Fibroblast of lung (primary cell): ENCODE measurements at regions not wholly inside any gene's neighbourhood (a gene's known extent, or its start where the extent isn't known, plus 50 kb on each side); places are given as distances from the start of the nearest gene placed in this dataset.

Experiments used
- DNase-seq, 2 donors: peaks; one replicate each; pipeline versions ENCODE4 v3.0.0 to v3.0.0-alpha.2; 2010; ENCODE audit warnings: low read depth in 2 of 2
- H2AFZ ChIP-seq: 2 replicates; pipeline ENCODE4 v1.5.1; 2012; ENCODE audit warnings: low read length, control low read depth, inconsistent platforms
- H3K27ac ChIP-seq: 2 replicates; pipeline ENCODE4 v1.5.1; 2011; ENCODE audit warnings: low read length, control low read depth; ENCODE audit not compliant: insufficient read depth
- H3K27me3 ChIP-seq: 2 replicates; pipeline ENCODE4 v1.5.1; 2011; ENCODE audit warnings: mild to moderate bottlenecking, low read length; ENCODE audit not compliant: control insufficient read depth, insufficient read depth
- H3K36me3 ChIP-seq: 2 replicates; pipeline ENCODE4 v1.5.1; 2011; ENCODE audit warnings: low read length; ENCODE audit not compliant: control insufficient read depth, insufficient read depth
- H3K4me1 ChIP-seq: 2 replicates; pipeline ENCODE4 v1.5.1; 2011; ENCODE audit warnings: low read length; ENCODE audit not compliant: control insufficient read depth, insufficient read depth; ENCODE audit errors: extremely low read depth
- H3K4me2 ChIP-seq: 2 replicates; pipeline ENCODE4 v1.5.1; 2011; ENCODE audit warnings: low read length, control low read depth; ENCODE audit not compliant: insufficient read depth; ENCODE audit errors: extremely low read depth
- H3K4me3 ChIP-seq, 4 experiments: fragments of 200-600 bp in 1 of 4; sonication (generic) in 1 of 4; replicated peaks in 1 of 4; 2 replicates each; pipeline ENCODE4 v1.5.1; 2011 to 2016; ENCODE audit warnings: low read length in 4 of 4, low read depth in 3 of 4, mild to moderate bottlenecking in 3 of 4, control low read depth in 2 of 4, inconsistent platforms in 1 of 4, mixed read lengths in 1 of 4; ENCODE audit not compliant: insufficient read depth in 1 of 4; ENCODE audit errors: control extremely low read depth in 1 of 4
- H3K79me2 ChIP-seq: 2 replicates; pipeline ENCODE4 v1.5.1; 2012; ENCODE audit warnings: mild to moderate bottlenecking, low read length, inconsistent platforms; ENCODE audit not compliant: control insufficient read depth, insufficient read depth
- H3K9ac ChIP-seq: 2 replicates; pipeline ENCODE4 v1.5.1; 2011; ENCODE audit warnings: mild to moderate bottlenecking, low read length, control low read depth; ENCODE audit not compliant: insufficient read depth
- H3K9me3 ChIP-seq: 2 replicates; pipeline ENCODE4 v1.5.1; 2012; ENCODE audit warnings: low read depth, low read length; ENCODE audit not compliant: control insufficient read depth, insufficient read depth
- H4K20me1 ChIP-seq: 2 replicates; pipeline ENCODE4 v1.5.1; 2011; ENCODE audit warnings: low read length; ENCODE audit not compliant: control insufficient read depth, insufficient read depth; ENCODE audit errors: extremely low read depth
- EZH2 ChIP-seq: IDR thresholded peaks from 2 replicates; pipeline ENCODE4 v1.5.1; 2012; ENCODE audit warnings: low read length, control low read depth, mild to moderate bottlenecking; ENCODE audit errors: missing control alignments
- TF ChIP-seq, protein P1 (sequence below), 2 donors: IDR thresholded peaks in 1 of 2; conservative IDR thresholded peaks in 1 of 2; 1 replicate in 1 of 2; 2 replicates in 1 of 2; pipeline ENCODE4 v1.5.1; 2011 to 2012; ENCODE audit warnings: low read length in 2 of 2, control low read depth in 1 of 2, inconsistent platforms in 1 of 2, low read depth in 1 of 2, mild to moderate bottlenecking in 1 of 2

- Histone ChIP-seq H3K9ac (no peak overlapping the region), H3K4me2 (no peak overlapping the region), H3K27me3 (no peaks in the 10 kb centered on the region), H4K20me1 (no peaks in the 10 kb centered on the region), H3K36me3 (no peaks in the 10 kb centered on the region), H3K9me3 (no peaks in the 10 kb centered on the region), H3K27ac (no peak overlapping the region), H2AFZ (no peak overlapping the region), H3K4me3 (no peak overlapping the region), H3K4me1 (no peaks in the 10 kb centered on the region), H3K79me2 (no peaks in the 10 kb centered on the region)
- no peak for DNase-seq
- TF ChIP-seq EZH2, result no peak
- TF ChIP-seq, protein P1, sequence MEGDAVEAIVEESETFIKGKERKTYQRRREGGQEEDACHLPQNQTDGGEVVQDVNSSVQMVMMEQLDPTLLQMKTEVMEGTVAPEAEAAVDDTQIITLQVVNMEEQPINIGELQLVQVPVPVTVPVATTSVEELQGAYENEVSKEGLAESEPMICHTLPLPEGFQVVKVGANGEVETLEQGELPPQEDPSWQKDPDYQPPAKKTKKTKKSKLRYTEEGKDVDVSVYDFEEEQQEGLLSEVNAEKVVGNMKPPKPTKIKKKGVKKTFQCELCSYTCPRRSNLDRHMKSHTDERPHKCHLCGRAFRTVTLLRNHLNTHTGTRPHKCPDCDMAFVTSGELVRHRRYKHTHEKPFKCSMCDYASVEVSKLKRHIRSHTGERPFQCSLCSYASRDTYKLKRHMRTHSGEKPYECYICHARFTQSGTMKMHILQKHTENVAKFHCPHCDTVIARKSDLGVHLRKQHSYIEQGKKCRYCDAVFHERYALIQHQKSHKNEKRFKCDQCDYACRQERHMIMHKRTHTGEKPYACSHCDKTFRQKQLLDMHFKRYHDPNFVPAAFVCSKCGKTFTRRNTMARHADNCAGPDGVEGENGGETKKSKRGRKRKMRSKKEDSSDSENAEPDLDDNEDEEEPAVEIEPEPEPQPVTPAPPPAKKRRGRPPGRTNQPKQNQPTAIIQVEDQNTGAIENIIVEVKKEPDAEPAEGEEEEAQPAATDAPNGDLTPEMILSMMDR (conservative IDR thresholded peaks at IDR 0.05 in 1 of 2, IDR thresholded peaks at IDR 0.05 in 1 of 2; ENCODE audit: low read depth in 1 of 2, low read length in 2 of 2), result no peak
Measured at GRCh38 chr14:46401066-46401465, 250.5 kb downstream of the RPL10L start.

- Histone ChIP-seq H3K9ac (no peak overlapping the region), H3K36me3 (no peaks in the 10 kb centered on the region), H3K4me2 (no peak overlapping the region), H3K79me2 (no peaks in the 10 kb centered on the region), H3K27me3 (no peaks in the 10 kb centered on the region), H2AFZ (no peak overlapping the region), H3K27ac (no peak overlapping the region), H3K9me3 (no peaks in the 10 kb centered on the region), H3K4me3 (no peak overlapping the region), H4K20me1 (no peaks in the 10 kb centered on the region), H3K4me1 (no peaks in the 10 kb centered on the region)
- no peak for DNase-seq
- no peak for TF ChIP-seq EZH2
- TF ChIP-seq, protein P1 (conservative IDR thresholded peaks at IDR 0.05 in 1 of 2, IDR thresholded peaks at IDR 0.05 in 1 of 2; ENCODE audit: low read depth in 1 of 2, low read length in 2 of 2), result no peak
Measured at GRCh38 chr14:46399049-46399448, 252.5 kb downstream of the RPL10L start.

DNA sequence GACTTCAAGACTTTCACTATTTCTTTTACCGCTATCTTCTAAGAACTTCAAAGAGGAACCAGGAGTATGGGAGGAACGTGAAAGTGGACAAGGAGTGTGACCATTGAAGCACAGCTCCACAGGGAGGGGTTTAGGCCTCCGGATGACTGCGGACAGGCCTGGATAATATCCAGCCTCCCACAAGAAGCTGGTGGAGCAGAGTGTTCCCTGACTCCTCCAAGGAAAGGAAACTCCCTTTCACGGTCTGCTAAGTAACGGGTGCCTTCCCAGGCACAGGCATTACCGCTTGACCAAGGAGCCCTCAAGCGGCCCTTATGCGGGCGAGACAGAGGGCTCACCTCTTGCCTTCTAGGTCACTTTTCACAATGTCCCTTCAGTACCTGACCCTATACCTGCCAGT lies 267.0 kb downstream of the RPL10L start:
- Histone ChIP-seq H3K9ac (no peak overlapping the region), H2AFZ (no peak overlapping the region), H3K79me2 (no peaks in the 10 kb centered on the region), H3K27ac (no peak overlapping the region), H3K36me3 (no peaks in the 10 kb centered on the region), H4K20me1 (no peaks in the 10 kb centered on the region), H3K4me1 (no peaks in the 10 kb centered on the region), H3K9me3 (no peaks in the 10 kb centered on the region), H3K27me3 (no peaks in the 10 kb centered on the region), H3K4me2 (no peak overlapping the region), H3K4me3 (no peak overlapping the region)
- no peak for TF ChIP-seq EZH2
- TF ChIP-seq, protein P1 (conservative IDR thresholded peaks at IDR 0.05 in 1 of 2, IDR thresholded peaks at IDR 0.05 in 1 of 2; ENCODE audit: low read depth in 1 of 2, low read length in 2 of 2), result no peak
- no peak for DNase-seq
